ENCODE measurements at regions not wholly inside any gene's neighbourhood (a gene's known extent, or its start where the extent isn't known, plus 50 kb on each side); places are given as distances from the start of the nearest gene placed in this dataset.
"Not testable (repeated sequence)": the region's sequence is repeated elsewhere in the genome, so short reads cannot be mapped to it uniquely, and the experiment has no call there.

- TF ChIP-seq, protein P1, sequence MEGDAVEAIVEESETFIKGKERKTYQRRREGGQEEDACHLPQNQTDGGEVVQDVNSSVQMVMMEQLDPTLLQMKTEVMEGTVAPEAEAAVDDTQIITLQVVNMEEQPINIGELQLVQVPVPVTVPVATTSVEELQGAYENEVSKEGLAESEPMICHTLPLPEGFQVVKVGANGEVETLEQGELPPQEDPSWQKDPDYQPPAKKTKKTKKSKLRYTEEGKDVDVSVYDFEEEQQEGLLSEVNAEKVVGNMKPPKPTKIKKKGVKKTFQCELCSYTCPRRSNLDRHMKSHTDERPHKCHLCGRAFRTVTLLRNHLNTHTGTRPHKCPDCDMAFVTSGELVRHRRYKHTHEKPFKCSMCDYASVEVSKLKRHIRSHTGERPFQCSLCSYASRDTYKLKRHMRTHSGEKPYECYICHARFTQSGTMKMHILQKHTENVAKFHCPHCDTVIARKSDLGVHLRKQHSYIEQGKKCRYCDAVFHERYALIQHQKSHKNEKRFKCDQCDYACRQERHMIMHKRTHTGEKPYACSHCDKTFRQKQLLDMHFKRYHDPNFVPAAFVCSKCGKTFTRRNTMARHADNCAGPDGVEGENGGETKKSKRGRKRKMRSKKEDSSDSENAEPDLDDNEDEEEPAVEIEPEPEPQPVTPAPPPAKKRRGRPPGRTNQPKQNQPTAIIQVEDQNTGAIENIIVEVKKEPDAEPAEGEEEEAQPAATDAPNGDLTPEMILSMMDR (conservative IDR thresholded peaks at IDR 0.05; ENCODE audit: low read depth, low read length), result no peak
- DNase-seq (ENCODE audit: low read depth), result no peak
- H3K4me3 ChIP-seq (ENCODE audit: low read depth, low read length), result no peak overlapping the region
Observed at GRCh38 chr13:44837250-44837649, 152.0 kb downstream of the NUFIP1 start.

DNA sequence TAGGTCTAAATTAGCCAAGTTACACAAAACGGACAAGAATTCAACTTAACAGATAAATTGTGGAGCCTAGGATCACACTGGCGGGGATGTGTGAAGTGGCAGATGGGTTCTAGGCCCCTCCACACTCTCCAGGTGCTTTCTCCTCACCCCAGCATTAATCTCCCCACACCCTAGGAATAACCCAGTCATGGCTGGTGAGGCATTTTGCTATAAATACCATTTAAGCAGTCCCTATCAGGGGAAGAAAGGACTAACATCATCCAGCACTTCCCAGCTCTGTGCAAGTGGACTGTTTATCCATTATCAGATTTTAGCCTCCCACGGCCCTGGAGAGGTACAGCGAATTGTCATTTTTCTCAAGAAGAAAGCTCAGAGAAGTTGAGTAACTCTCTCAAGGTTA is 154.9 kb downstream of the NUFIP1 start:
- TF ChIP-seq, protein P1 (conservative IDR thresholded peaks at IDR 0.05; ENCODE audit: low read depth, low read length), result no peak
- no peak overlapping the region for H3K4me3 ChIP-seq (ENCODE audit: low read depth, low read length)
- DNase-seq (ENCODE audit: low read depth), result no peak

DNA sequence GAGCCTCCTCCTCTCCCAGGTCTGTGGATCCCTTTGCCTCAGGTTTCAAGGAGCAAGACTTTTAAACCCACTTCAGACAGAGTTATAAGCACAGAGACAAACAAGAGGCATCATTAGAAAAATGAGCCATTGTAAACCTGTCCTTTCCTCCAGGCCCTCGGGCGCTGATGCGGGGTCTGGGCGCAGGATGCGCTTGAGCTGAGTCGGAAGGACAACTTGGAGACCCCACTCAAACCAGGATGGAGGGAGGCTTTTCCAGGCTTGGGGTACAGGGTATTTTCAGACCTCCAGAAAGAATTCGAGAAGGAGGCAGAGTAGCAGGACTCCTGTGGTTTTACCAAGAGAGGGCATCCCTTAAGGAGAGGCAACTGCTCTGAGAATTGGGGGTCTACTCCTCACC is 155.6 kb downstream of the NUFIP1 start:
- TF ChIP-seq, protein P1 (conservative IDR thresholded peaks at IDR 0.05; ENCODE audit: low read depth, low read length), result no peak
- DNase-seq (ENCODE audit: low read depth), result no peak
- H3K4me3 ChIP-seq (ENCODE audit: low read depth, low read length), result no peak overlapping the region

- TF ChIP-seq, protein P1 (conservative IDR thresholded peaks at IDR 0.05; ENCODE audit: low read depth, low read length), result no peak
- no peak for DNase-seq (ENCODE audit: low read depth)
- H3K4me3 ChIP-seq (ENCODE audit: low read depth, low read length), result no peak overlapping the region
Observed at GRCh38 chr13:44833139-44833538, 156.1 kb downstream of the NUFIP1 start.

GRCh38 chr13:44826591-44827350 is 162.5 kb downstream of the NUFIP1 start:
- TF ChIP-seq, protein P1 (conservative IDR thresholded peaks at IDR 0.05; ENCODE audit: low read depth, low read length), result no peak
- H3K4me3 ChIP-seq (ENCODE audit: low read depth, low read length), result no peak overlapping the region
- no peak for DNase-seq (ENCODE audit: low read depth)

DNA sequence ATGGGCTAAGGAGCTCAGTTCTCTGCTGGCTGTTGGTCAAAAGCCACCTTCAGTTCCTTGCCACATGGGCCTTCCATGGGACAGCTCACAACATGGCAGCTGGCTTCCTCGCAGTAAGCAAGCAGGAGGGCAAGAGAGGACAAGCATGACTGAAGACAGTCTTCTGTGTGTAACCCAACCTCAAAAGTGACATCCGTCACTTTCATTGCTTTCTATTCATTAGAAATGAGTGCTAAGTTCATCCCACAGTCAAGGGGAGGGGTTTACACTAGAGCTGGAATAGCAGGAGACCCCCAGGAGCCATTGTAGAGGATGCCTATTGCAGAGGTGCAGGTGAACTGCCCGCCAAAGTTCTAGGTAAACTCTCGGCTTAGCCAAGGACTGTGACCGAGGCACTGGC is 163.3 kb downstream of the NUFIP1 start:
- TF ChIP-seq, protein P1 (conservative IDR thresholded peaks at IDR 0.05; ENCODE audit: low read depth, low read length), result no peak
- no peak overlapping the region for H3K4me3 ChIP-seq (ENCODE audit: low read depth, low read length)
- DNase-seq (ENCODE audit: low read depth), result no peak

GRCh38 chr13:44823555-44823954 is 165.7 kb downstream of the NUFIP1 start:
- H3K4me3 ChIP-seq (ENCODE audit: low read depth, low read length); DNase-seq (ENCODE audit: low read depth): not testable (repeated sequence)
